Colon (tissue), 2 donors: ENCODE measurements at regions not wholly inside any gene's neighbourhood (a gene's known extent, or its start where the extent isn't known, plus 50 kb on each side); places are given as distances from the start of the nearest gene placed in this dataset.

Experiments
- FAIRE-seq: peaks from 2 replicates; lab custom pipeline; 2012; peaks lifted over from hg19 to GRCh38; lab: Jason Lieb, UNC
- donor health status: control.
- donor health status: control.

GRCh38 chr3:135473449-135473848, 492.1 kb upstream of the PPP2R3A start:
- FAIRE-seq = no peak

DNA sequence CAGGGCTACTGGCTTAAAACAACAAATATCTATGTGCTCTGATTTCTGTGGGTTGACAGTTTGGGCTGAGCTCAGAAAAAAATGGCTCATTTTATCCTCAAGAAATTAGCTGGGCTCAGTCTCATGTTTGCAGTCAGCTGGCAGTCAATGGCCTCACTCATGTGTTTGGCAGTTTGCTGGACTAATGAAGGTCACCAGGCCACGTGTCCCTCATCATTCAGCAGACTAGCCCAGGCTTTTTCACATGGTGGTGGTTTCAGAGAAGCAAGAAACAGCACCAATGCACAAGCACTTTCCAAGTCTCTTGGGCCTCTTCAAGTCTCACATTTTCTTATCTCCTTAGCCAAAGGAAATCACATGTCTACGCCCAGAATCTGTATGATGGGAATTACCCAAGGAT, 478.3 kb upstream of the PPP2R3A start:
- no peak for FAIRE-seq

- no peak for FAIRE-seq
Observed at GRCh38 chr3:135490219-135490915, 475.2 kb upstream of the PPP2R3A start.

DNA sequence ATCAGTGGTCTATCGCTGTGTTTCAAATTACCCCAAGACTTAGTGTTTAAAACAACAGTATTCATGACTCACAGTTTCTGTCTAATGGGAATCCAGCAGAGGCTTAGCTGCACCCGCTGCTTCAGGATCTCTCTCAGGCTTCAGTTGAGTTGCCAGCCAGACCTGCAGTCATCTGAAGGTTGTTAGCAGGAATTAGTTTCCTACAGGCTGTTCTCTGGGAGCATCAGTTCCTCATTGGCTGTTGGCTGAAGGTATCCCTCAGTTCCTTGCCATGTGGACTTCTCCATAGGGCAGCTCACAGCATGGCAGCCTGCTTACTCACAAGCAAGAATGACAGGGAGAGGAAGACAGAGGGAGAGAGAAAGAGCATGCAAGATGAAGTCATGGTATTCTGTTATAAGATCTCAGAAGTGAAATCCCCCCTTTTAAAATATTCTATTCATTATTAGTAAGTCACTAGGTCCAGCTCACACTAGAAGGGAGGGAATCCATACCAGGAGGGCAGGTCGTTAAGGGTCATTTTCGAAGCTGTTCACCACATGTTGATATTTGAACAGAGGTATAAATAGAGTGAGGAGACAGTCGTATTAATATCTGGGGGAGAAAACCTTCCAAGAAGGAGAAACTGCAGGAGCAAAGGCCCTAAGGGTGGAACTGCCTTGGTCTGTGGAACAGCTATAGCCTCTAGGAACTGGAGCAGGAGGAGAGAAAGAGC, 473.9 kb upstream of the PPP2R3A start:
- no peak for FAIRE-seq

DNA sequence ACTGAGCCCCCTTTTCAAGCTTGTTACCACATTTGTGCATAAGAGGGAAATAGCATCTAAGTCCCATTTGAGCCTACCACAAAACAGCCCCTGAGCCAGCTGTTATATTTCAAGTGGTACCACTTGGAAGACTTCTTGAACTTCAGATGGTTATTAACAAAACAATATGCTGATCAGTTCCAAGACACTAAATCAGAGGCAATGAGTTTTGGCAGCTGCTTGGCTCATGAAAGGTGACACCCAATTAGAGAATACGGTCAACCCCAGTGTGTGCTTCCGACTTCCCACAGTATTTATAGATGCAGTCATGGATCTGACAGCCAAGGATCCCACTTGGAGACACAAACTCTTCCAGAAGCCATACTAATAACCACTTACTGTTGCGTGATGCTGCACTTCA, 469.6 kb upstream of the PPP2R3A start:
- FAIRE-seq = no peak

GRCh38 chr3:135497979-135498378, 467.5 kb upstream of the PPP2R3A start:
- FAIRE-seq = no peak

DNA sequence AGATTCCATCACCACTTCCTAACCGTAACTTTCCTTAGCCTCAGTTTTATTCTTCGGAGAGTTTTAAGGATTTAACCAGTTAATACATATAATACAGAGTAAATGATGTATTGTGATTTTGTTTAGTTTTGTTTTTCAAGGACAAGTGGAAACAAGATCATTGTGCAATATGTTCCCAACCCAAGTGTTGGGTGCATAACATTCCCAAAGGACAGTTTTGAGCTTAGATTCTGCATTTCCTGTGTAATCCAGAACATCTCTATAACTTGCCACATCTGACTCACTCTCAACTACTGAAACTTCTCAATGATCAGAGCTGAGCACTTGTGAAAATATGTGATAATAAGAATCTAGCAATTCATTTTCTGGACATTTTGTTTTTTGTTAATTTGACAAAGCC, 466.1 kb upstream of the PPP2R3A start:
- no peak for FAIRE-seq

- FAIRE-seq = no peak
Observed at GRCh38 chr3:135500034-135500433, 465.5 kb upstream of the PPP2R3A start.

DNA sequence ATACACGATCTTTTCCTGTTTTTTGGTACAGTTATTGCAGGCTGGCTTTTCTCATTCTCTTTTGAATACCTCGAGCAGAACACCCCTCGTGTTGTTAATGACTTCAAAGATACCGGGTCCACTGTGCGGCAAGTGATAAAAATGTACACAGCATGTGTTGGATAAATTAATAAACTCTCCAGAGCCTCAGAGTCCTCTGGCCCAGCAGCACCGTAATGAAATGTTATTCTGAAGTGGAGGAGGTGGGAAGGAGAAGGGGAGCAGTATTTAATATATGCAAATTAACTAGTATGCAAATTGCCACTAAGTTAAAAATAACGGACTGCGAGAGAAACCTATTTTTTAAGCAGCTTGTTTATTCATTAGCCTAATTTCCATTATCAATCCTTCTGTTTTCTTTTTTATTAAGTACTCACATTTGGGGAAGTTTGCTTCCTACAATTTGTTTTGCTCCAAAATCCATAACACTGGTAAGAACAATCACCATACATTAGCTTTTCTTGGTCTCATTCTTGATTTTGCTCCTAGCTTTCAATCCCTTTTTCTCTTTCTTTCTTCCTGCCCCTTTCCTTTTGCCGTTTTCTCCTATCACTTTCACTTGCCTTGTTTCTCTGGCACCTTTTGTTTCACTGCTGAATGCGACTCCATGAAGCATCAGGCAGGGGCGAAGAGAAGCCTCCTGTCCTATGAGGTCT, 462.3 kb upstream of the PPP2R3A start:
- FAIRE-seq = no peak

DNA sequence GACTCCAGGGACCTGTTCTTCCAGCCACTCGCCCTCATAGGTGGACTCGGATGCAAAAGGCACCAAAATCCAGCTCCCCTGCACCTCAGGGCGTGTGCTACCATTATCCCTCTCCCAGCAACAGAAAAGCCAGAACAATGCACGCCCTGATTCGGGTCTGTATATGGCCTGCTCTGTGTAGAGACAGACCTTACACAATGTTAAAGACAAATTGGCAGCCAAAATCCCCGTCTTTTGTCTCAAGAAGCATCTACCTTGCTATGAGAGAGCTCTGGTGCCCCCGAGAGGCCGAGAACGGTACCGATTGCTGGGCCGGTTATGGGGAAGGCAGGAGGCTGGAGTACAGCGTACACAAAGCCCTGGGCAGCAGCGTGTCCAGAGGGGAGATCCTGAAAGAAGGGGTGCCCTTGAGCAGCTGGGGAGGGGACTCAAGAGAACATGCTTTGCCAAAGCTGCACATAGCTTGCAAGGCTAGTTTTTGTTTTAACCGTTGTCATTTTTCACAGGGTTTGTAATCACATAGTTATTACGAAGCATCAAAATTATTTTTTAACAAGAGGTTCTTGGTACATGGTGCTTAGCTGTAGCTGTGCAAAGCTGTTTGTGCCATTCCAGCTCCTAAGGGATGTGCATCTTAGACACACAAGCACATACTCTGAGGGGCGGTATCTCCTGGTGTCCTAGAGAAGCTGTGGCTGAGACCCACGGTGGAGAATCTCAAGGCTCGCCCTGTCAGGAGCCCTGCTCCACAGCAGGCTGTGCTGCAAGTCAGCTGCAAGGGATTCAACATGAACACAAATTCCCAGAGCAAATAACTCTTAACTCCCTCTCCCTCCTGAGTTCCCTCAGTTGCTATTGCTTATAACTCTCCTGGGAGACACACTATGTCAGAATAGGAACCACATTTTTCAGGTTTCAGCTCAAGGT, 461.5 kb upstream of the PPP2R3A start:
- no peak for FAIRE-seq

- no peak for FAIRE-seq
Observed at GRCh38 chr3:135513106-135514059, 452.1 kb upstream of the PPP2R3A start.

DNA sequence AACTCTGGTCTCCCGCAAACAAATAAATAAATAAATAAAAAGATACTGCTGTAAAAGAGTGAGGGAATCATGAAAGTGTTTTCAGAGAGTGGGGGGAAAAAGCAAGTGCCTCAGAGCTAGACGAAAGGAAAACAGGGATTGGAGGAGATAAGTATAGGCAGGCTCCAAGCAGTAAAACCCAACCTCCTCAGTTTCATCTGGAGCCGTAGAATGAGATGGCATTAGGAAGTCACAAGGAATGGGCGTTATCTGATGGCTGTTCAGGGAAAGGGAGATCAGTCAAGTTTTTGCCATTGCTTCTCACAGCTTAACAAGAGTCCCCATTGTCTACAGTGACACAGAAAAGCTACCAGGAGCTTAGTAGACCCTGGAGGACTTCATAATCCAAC, 451.5 kb upstream of the PPP2R3A start:
- FAIRE-seq = no peak

DNA sequence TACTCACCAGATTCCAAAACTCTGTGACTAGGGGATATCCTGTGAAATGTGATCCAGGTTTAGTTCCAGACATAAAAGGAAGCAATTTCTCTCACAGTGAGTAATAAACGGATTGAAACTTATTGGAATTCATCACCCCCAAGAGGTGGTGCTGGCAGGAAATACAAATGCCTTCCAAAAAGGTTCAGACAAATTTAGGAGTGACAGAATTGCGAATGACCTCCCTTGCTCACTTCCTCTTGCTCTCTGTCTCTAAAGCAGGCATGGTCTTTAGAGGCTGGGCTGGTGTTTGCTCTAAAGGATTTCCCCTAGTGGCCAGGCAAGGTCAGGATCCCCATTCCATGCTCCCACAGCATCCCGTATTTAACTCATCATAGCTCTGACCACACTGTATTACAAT, 449.4 kb upstream of the PPP2R3A start:
- FAIRE-seq = no peak

- no peak for FAIRE-seq
Observed at GRCh38 chr3:135528413-135529015, 437.0 kb upstream of the PPP2R3A start.

DNA sequence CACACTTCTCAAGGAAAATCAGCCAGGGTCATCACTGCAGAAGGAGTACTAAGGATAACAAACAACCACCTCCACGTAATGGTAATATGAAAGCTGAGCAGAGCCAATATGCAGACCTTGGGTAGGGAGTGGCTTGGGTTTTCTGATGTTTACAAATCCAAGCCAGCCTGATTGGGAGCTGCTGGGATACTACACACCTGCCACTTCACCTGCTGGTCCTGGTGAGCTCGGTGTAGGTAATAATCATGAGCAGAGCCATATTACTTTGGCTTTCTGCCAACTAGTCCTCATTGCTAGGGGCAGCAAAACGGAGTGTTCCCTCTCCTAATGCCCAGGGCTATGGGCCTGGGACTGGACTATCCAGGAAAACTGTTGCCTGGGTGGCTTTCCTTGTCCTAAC, 433.5 kb upstream of the PPP2R3A start:
- FAIRE-seq = no peak

GRCh38 chr3:135538123-135538522, 427.4 kb upstream of the PPP2R3A start:
- no peak for FAIRE-seq

DNA sequence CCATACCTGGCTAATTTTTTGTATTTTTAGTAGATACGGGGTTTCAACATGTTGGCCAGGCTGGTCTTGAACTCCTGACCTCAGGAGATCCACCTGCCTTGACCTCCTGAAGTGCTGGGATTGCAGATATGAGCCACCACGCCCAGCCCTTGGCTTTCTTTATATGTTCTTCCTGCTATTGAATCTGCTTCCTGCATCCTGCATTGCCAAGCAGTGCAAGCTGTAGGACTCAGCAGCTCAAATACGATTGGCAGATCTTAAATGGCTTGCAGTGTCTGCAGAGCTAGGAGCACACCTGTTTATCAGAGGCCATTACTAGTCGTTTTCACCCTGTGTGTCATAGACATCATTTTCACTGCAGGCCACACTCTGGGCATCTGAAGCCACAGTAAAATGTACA, 426.2 kb upstream of the PPP2R3A start:
- no peak for FAIRE-seq

GRCh38 chr3:135539854-135540253, 425.7 kb upstream of the PPP2R3A start:
- no peak for FAIRE-seq

- no peak for FAIRE-seq
Observed at GRCh38 chr3:135549928-135550494, 415.5 kb upstream of the PPP2R3A start.

- no peak for FAIRE-seq
Observed at GRCh38 chr3:135556174-135556573, 409.4 kb upstream of the PPP2R3A start.
